ENCODE measurements at regions not wholly inside any gene's neighbourhood (a gene's known extent, or its start where the extent isn't known, plus 50 kb on each side); places are given as distances from the start of the nearest gene placed in this dataset.

DNA sequence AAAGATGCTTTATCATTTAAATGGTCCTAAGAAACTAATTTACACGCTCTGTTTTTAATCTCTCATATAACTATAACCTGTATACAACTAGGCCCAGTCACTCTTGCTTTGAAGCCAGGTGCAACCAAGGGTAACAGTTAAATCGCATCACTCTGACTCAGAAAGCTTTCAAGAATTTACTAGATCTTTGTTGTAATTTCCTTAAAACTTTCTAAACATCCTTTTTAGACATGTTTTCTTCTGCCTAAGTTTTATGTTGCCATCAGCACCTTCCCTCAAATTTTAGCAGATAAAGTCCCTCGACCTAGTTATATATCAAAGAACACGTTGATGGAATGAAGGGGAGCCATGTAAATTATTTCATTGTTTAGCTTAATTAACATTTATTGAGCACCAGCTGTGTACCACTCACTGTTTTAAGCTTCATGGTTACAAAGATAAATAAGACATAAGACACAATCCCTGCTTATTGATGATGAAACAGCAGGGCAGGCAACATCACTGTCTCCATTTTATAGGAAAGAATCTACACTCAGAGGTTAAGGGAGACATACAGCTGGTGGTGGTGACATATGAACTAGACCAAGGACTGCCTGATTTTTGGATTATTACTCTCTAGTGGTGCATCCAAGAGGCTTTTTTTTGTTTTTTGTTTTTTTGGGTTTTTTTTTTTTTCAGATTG, 101.0 kb downstream of the CD200R1L start:
- DNase-seq (ENCODE audit: low read depth) = no peak
- no peak overlapping the region for H3K4me3 ChIP-seq (ENCODE audit: low read depth, low read length)
- no peak for TF ChIP-seq CTCF (IDR thresholded peaks at IDR 0.05; ENCODE audit: control insufficient read depth, extremely low read depth, insufficient read depth)

DNA sequence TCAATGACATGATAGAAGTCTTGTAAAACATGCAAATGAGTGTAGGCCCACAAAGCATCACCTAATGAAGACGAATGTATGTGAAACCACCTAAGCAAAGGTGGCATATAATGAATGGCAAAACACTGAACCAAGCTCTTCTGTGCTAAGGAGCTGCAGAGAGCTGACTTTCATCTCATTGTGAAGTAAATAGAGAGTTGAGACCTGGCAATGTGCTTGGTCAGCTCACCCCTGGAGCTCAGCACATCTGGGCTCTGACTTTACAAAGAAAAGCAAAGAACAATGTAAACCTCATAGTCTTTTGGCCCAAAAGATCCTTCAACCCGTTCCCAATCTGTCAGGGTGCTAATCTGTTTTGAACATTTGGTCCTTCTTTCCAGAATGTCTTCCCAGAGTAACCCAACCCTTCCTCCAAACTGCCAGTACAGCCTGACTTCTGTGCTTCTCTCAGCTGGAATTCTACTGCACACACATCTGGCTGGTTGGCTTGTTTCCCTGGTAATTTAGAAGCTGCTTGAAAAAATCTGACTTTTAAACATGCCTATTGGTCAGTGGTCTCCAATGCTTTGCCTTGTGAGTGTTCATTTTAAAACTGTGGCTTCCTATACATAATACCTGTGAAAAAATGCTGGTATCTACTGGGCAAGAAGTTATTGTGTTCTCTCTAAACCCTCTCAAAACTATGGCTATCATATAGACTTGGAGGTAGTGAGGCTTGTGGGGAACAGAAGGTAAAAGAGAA, 101.7 kb downstream of the CD200R1L start:
- H3K4me3 ChIP-seq (ENCODE audit: low read depth, low read length) = no peak overlapping the region
- no peak for DNase-seq (ENCODE audit: low read depth)
- no peak for TF ChIP-seq CTCF (IDR thresholded peaks at IDR 0.05; ENCODE audit: control insufficient read depth, extremely low read depth, insufficient read depth)

DNA sequence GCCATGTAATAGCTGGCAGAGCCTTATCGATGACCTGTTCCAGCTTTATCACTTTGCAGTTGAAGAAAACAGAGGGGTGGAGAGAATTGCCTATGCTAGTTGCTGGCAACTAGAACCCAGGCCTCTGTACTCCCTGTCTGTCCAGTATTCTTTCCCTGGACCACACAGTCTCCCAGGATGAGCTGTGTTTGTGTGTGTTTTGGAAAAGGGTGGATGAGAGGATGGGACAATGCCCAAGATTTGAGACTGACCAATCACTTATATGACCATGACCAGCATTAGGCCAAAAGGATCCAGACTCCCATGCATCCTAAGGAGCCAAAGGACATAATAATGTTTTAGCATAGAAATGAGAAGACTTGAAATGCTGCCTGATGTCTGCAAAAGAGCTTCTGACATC, 102.6 kb downstream of the CD200R1L start:
- TF ChIP-seq CTCF (IDR thresholded peaks at IDR 0.05; ENCODE audit: control insufficient read depth, extremely low read depth, insufficient read depth) = no peak

DNA sequence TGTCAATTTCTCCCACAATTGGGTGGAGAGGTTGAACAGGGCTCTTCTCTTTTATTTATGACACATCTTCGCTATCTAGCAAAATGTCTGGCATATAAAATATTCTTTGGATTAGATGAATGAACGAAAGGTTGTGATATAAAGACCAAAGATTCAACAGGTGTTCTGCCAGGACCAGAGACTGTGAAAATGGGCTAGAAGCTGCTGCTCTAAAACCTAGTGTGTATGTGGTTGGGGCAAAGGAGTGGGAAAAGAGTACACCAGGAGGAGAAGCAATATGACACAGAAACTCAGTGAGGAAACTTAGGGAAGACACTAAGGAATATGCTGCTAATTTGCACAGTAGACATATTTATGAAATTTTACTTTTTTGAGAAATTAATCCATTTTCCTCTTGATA, 102.0 kb upstream of the CCDC80 start:
- no peak for TF ChIP-seq CTCF (IDR thresholded peaks at IDR 0.05; ENCODE audit: control insufficient read depth, extremely low read depth, insufficient read depth)
- no peak overlapping the region for H3K4me3 ChIP-seq (ENCODE audit: low read depth, low read length)
- no peak for DNase-seq (ENCODE audit: low read depth)

More for the DNA sequence above, 102.6 kb downstream of the CD200R1L start:
- DNase-seq (ENCODE audit: low read depth) = no peak
- no peak overlapping the region for H3K4me3 ChIP-seq (ENCODE audit: low read depth, low read length)

DNA sequence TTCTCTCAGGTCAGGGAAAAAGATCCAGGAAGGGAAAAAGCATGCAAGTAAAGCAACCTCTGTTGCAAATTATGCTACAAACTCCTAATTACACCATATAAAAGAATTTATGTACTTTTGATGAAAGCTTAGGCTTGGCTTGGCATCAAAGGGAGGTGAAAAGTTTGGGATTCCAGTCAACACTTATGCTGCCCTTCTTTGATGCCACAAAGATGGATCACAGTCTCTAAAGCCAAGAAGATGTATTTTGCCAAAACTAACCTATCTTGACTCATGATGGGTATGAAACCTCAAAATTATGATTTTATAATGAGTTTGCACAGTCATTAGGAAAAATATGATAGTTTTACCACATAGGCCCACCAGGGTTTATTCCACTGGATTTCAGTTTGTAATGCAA, 101.0 kb upstream of the CCDC80 start:
- TF ChIP-seq CTCF (IDR thresholded peaks at IDR 0.05; ENCODE audit: control insufficient read depth, extremely low read depth, insufficient read depth) = no peak
- DNase-seq (ENCODE audit: low read depth) = no peak

GRCh38 chr3:112740835-112741234, 99.9 kb upstream of the CCDC80 start:
- no peak for DNase-seq (ENCODE audit: low read depth)
- TF ChIP-seq CTCF (IDR thresholded peaks at IDR 0.05; ENCODE audit: control insufficient read depth, extremely low read depth, insufficient read depth) = no peak
- no peak overlapping the region for H3K4me3 ChIP-seq (ENCODE audit: low read depth, low read length)

More for the DNA sequence above, 101.0 kb upstream of the CCDC80 start:
- H3K4me3 ChIP-seq (ENCODE audit: low read depth, low read length) = no peak overlapping the region
